ENCODE measurements at regions not wholly inside any gene's neighbourhood (a gene's known extent, or its start where the extent isn't known, plus 50 kb on each side); places are given as distances from the start of the nearest gene placed in this dataset.

DNA sequence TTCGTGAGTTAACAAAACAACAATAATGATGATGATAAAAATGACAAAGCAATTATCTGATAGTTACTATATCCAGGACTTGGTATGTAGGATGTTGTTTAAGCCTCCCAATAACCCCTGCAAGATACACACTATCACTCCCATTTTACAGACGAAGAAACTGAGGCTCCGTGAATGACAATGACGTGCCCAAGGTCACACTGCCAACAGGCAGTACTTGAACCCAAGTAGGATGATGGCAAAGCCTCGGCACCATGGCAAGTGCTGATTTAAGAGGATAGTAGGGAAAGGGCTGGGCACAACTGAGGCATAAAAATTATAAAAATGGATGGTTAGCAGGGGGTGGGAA, 226.8 kb upstream of the LHX5 start:
- TF ChIP-seq CTCF (IDR thresholded peaks at IDR 0.05) (no peak), POLR2A (IDR thresholded peaks at IDR 0.05) (no peak)
